Pancreas (tissue), 10 donors: ENCODE measurements at regions not wholly inside any gene's neighbourhood (a gene's known extent, or its start where the extent isn't known, plus 50 kb on each side); places are given as distances from the start of the nearest gene placed in this dataset.

ENCODE experiments used
- ATAC-seq, 4 donors: fragments of 200-7000 bp; cut with Tn5 transposase; one replicate each; pipeline versions ENCODE4 v1.8.0 to v1.9.1; 2020; ENCODE audit warnings: mild to moderate bottlenecking in 4 of 4, moderate library complexity in 4 of 4
- DNase-seq, 6 donors: peaks; one replicate each; pipeline ENCODE4 v3.0.0-alpha.2; 2020
- FAIRE-seq: peaks from 2 replicates; lab custom pipeline; 2012; peaks lifted over from hg19 to GRCh38; lab: Jason Lieb, UNC
- H3K27ac ChIP-seq, 4 donors: fragments of 200-600 bp; sonication (generic); 1 replicate in 3 of 4; 2 replicates in 1 of 4; pipeline versions ENCODE4 v1.5.0 to v1.8.0; 2020
- H3K27me3 ChIP-seq, 4 donors: fragments of 200-600 bp; one replicate each; pipeline ENCODE4 v1.8.0; 2021
- H3K36me3 ChIP-seq, 3 donors: fragments of 200-600 bp; sonication (generic) in 1 of 3; one replicate each; pipeline versions ENCODE4 v1.5.0 to v1.8.0; 2020 to 2021
- H3K4me1 ChIP-seq, 3 donors: fragments of 200-600 bp; one replicate each; pipeline ENCODE4 v1.8.0; 2021
- H3K4me3 ChIP-seq, 4 donors: fragments of 200-600 bp; sonication (generic) in 2 of 4; one replicate each; pipeline versions ENCODE4 v1.5.0 to v1.8.0; 2020 to 2021
- H3K9me3 ChIP-seq, 4 donors: fragments of 200-600 bp; one replicate each; pipeline ENCODE4 v1.8.0; 2021
- CTCF ChIP-seq, 4 donors: fragments of 200-600 bp; sonication (generic) in 3 of 4; IDR thresholded peaks; one replicate each; pipeline versions ENCODE4 v1.5.0 to v1.8.0; 2021; ENCODE audit warnings: antibody characterized with exemption in 4 of 4
- WGBS, 2 donors: extraction: QIAGEN DNeasy Blood & Tissue Kit; methylation state at CpG; one replicate each; pipeline ENCODE4 v1.1.7; 2013; 5-methylcytosine and 5-hydroxymethylcytosine counted together
- intact Hi-C, 3 donors: fragments of 100-400 bp; cut with DNase I; formaldehyde crosslinking; loops; one replicate each; pipeline versions ENCODE4 v1.11.1 to v1.14.2; 2022
- donor health status: healthy with polysubstance abuse.
- donor health status: DM: no; HTN: no; CAD: no; lungs with moderate emphysema.
- donor health status: DM: no; HTN: no; CAD: no.
- donor health status: control.
- donor health status: control.
- donor health status: Bipolar disorder and iron deficiency.
- donor health status: DM: yes; HTN: yes; CAD: no.
- donor health status: DM: no; HTN: no; CAD: no.
- donor health status: DM: no; HTN: no; CAD: no.
- donor health status: DM: yes; HTN: yes; CAD: no.

- no peak for ATAC-seq
- DNase-seq: no peak
- no peak for TF ChIP-seq CTCF (IDR thresholded peaks at IDR 0.05)
- no peak for FAIRE-seq
- Histone ChIP-seq H3K36me3 (no peaks in the 10 kb centered on the region), H3K4me3 (no peak overlapping the region), H3K27me3 (no peaks in the 10 kb centered on the region), H3K4me1 (no peaks in the 10 kb centered on the region), H3K27ac (no peak overlapping the region), H3K9me3 (no peaks in the 10 kb centered on the region)
- intact Hi-C loops: no loop called here
- WGBS, 2 donors: 24 to 31% methylated on average over 1 of the region's 1 CpG
These were observed 318.6 kb downstream of the NAF1 start for GRCh38 chr4:162847945-162848549.

DNA sequence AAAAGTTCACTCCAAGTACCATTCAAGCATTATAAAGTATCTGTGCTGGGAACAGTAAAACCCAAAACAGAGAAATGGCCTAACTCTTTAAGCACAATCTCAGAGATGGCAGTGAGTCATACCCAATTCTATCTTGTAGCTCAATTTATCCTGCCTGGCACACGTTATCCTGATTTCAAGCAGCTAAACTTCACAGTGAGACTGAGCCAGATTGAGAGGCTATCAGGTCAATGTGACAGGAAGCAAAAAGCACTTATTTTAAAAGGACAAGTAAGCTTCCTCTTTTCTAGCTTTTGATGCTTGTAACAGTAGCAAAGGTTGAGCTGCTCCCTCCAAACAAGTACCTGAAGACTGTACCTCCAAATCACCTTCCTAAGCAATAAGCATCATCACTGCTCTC, 324.9 kb downstream of the NAF1 start:
- WGBS, 2 donors: 14% methylated on average over 1 of the region's 1 CpG
- Histone ChIP-seq H3K4me1 (no peaks in the 10 kb centered on the region), H3K27ac (no peak overlapping the region), H3K9me3 (no peaks in the 10 kb centered on the region), H3K4me3 (no peak overlapping the region), H3K27me3 (no peaks in the 10 kb centered on the region), H3K36me3 (no peaks in the 10 kb centered on the region)
- FAIRE-seq: no peak
- TF ChIP-seq CTCF (IDR thresholded peaks at IDR 0.05): no peak
- DNase-seq: no peak
- ATAC-seq: no peak
- intact Hi-C loops: no loop called here

DNA sequence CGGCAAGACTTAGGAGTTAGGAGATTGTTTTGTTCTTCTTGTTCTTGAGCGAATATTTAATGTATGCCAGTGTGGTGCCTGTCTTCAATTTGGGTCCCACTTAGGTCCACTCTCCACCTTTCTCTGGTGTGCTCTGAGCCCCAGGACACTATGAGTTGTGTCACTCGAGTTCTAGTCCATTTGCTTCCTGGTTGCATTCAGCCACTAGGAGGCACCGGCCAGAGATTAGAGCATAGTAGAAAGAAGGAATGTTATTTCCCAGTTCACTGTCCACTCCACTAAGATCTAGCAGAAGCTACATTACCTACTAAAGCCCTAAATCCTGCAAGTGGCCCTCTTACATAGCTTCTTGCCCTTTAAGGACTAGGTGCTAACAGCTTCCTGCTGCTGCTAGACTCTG, 326.9 kb downstream of the NAF1 start:
- H3K36me3 ChIP-seq: no peaks in the 10 kb centered on the region
- ATAC-seq (no peak), DNase-seq (no peak), FAIRE-seq (no peak)
- TF ChIP-seq CTCF (IDR thresholded peaks at IDR 0.05): no peak
- no peak overlapping the region for H3K4me3 ChIP-seq
- no peak overlapping the region for H3K27ac ChIP-seq
- H3K9me3 ChIP-seq: no peaks in the 10 kb centered on the region
- intact Hi-C loops: no loop called here
- H3K27me3 ChIP-seq: no peaks in the 10 kb centered on the region
- 61 to 72% methylated on average over 4 of the region's 4 CpGs for WGBS, 2 donors
- no peaks in the 10 kb centered on the region for H3K4me1 ChIP-seq

DNA sequence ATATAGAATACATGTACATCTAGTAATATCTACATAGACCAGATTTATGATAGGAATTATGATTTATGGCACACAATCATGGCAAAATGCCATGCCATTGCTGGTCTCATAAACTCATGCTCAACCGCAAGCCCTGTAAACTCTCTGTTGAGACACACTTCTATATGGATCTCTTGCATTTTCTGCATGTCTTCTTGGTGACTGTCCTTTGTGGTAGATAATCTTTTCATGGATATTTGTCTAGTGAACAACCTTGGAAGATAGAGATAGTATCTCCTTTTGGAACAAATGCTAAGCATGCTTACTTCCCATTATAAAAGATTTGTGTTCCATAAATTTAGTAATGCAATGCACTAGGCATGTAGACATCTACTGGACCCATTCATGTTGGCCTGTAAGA, 328.0 kb downstream of the NAF1 start:
- H3K4me1 ChIP-seq: no peaks in the 10 kb centered on the region
- ATAC-seq: no peak
- no peak for FAIRE-seq
- H3K27me3 ChIP-seq: no peaks in the 10 kb centered on the region
- WGBS, 2 donors: 85 to 94% methylated on average over 1 of the region's 1 CpG
- H3K27ac ChIP-seq: no peak overlapping the region
- no peaks in the 10 kb centered on the region for H3K9me3 ChIP-seq
- H3K36me3 ChIP-seq: no peaks in the 10 kb centered on the region
- H3K4me3 ChIP-seq: no peak overlapping the region
- no peak for TF ChIP-seq CTCF (IDR thresholded peaks at IDR 0.05)
- DNase-seq: no peak
- intact Hi-C loops: no loop called here

GRCh38 chr4:162837679-162838078, 329.0 kb downstream of the NAF1 start:
- TF ChIP-seq CTCF (IDR thresholded peaks at IDR 0.05): no peak
- FAIRE-seq (no peak), DNase-seq (no peak), ATAC-seq (no peak)
- intact Hi-C loops: no loop called here
- Histone ChIP-seq H3K27ac (no peak overlapping the region), H3K4me3 (no peak overlapping the region), H3K36me3 (no peaks in the 10 kb centered on the region), H3K27me3 (no peaks in the 10 kb centered on the region), H3K9me3 (no peaks in the 10 kb centered on the region), H3K4me1 (no peaks in the 10 kb centered on the region)
- WGBS, 2 donors: 15 to 20% methylated on average over 1 of the region's 1 CpG
